ENCODE measurements at regions not wholly inside any gene's neighbourhood (a gene's known extent, or its start where the extent isn't known, plus 50 kb on each side); places are given as distances from the start of the nearest gene placed in this dataset.

GRCh38 chr14:104445832-104446381 lies 133.7 kb upstream of the C14orf180 start:
- no peak overlapping the region for H2AFZ ChIP-seq (ENCODE audit: low read depth, low read length)
- ATAC-seq (no peak), FAIRE-seq (no peak), DNase-seq (ENCODE audit: extremely low read depth in 1 of 4, low spot score in 3 of 4) (no peak)
- H3K27me3 ChIP-seq (ENCODE audit: control insufficient read depth in 2 of 2, insufficient read depth in 2 of 2, low read length in 2 of 2): peaks cover 0 to 6% of the 10 kb centered on the region in 2 experiments; a peak in 2 of 5 replicates
- H3K9me3 ChIP-seq (replicated peaks; ENCODE audit: control insufficient read depth, insufficient read depth, low read depth, low read length): no peaks in the 10 kb centered on the region
- no peaks in the 10 kb centered on the region for H3K4me1 ChIP-seq (replicated peaks in 1 of 2; ENCODE audit: control insufficient read depth in 2 of 2, insufficient read depth in 2 of 2, low read length in 2 of 2)
- H3K27ac ChIP-seq (ENCODE audit: extremely low read depth, low read depth, low read length): no peak overlapping the region
- TF ChIP-seq ATF2 (CRISPR knock-in tag; IDR thresholded peaks at IDR 0.05) (no peak), GTF2F1 (IDR thresholded peaks at IDR 0.05; ENCODE audit: low read depth, low read length) (no peak), E2F4 (CRISPR knock-in tag; IDR thresholded peaks at IDR 0.05; ENCODE audit: low read depth) (no peak), U2AF2 (optimal IDR thresholded peaks at IDR 0.05; ENCODE audit: low read depth, low read length) (no peak), U2AF1 (optimal IDR thresholded peaks at IDR 0.05; ENCODE audit: low read depth, low read length) (no peak), NR2C2 (CRISPR knock-in tag; IDR thresholded peaks at IDR 0.05) (no peak), NR2C2 (tag; IDR thresholded peaks at IDR 0.05) (no peak)
- H3K4me2 ChIP-seq (ENCODE audit: insufficient read depth, low read length): no peak overlapping the region
- H3K79me2 ChIP-seq (ENCODE audit: control insufficient read depth, insufficient read depth, low read length): no peaks in the 10 kb centered on the region
- H4K20me1 ChIP-seq (replicated peaks; ENCODE audit: control insufficient read depth, insufficient read depth, low read length): no peaks in the 10 kb centered on the region
- CTCF ChIA-PET (ENCODE audit: low intra/inter-chr PET ratio): no interaction called here
- in situ Hi-C loops (cut with MboI) (no loop called here), intact Hi-C loops (cut with micrococcal nuclease) (no loop called here)
- no TSS peak for BruUV-seq (replicated peaks)
- no peak overlapping the region for H3K4me3 ChIP-seq
- no peak overlapping the region for H3K9ac ChIP-seq (ENCODE audit: insufficient read depth in 1 of 2, low read depth in 2 of 2, low read length in 2 of 2)
- POLR2A ChIA-PET: interaction anchor here (0.7 kb wide), 2 partner anchors 13 to 27 kb away, joined by 3 read pairs; no protein-coding TSS in a partner anchor
- WGBS (ENCODE audit: insufficient coverage, low coverage, missing lambda C conversion rate): 2% methylated on average over 11 of the region's 11 CpGs
- H3K9me1 ChIP-seq (ENCODE audit: control insufficient read depth, insufficient read depth, low read length): no peaks in the 10 kb centered on the region
- H3K36me3 ChIP-seq (ENCODE audit: control insufficient read depth, insufficient read depth, low read length): no peaks in the 10 kb centered on the region

All from K562 (cell line).